ENCODE measurements at regions not wholly inside any gene's neighbourhood (a gene's known extent, or its start where the extent isn't known, plus 50 kb on each side); places are given as distances from the start of the nearest gene placed in this dataset.
"Not testable (repeated sequence)": the region's sequence is repeated elsewhere in the genome, so short reads cannot be mapped to it uniquely, and the experiment has no call there.

- Histone ChIP-seq H3K36me3 (ENCODE audit: control insufficient read depth, insufficient read depth, low read length) (no peaks in the 10 kb centered on the region), H3K4me1 (ENCODE audit: control insufficient read depth, insufficient read depth, low read length) (no peaks in the 10 kb centered on the region), H3K27ac (ENCODE audit: low read depth, low read length) (no peak overlapping the region), H3K9ac (ENCODE audit: extremely low read depth, low read length, poor library complexity, severe bottlenecking) (no peak overlapping the region), H3K9me3 (ENCODE audit: control insufficient read depth, low read length) (no peaks in the 10 kb centered on the region), H3K4me3 (ENCODE audit: low read length) (no peak overlapping the region), H3K27me3 (ENCODE audit: control insufficient read depth, insufficient read depth, low read length, poor library complexity, severe bottlenecking) (no peaks in the 10 kb centered on the region)
- WGBS, 2 experiments (ENCODE audit: insufficient coverage in 1 of 2, insufficient read length in 1 of 2) = 93% methylated on average over 2 of the region's 2 CpGs; no CpG with 5 or more reads in 1 of the 2 experiments
- no peak for TF ChIP-seq CTCF (conservative IDR thresholded peaks at IDR 0.05)
- H3K36me3 Mint-ChIP-seq (ENCODE audit: low read depth) = no peaks in the 10 kb centered on the region
- H3K4me1 Mint-ChIP-seq = no peaks in the 10 kb centered on the region
- no peaks in the 10 kb centered on the region for H3K27me3 Mint-ChIP-seq (ENCODE audit: insufficient read depth)
- H3K27ac Mint-ChIP-seq = no peak overlapping the region
- H3K4me3 Mint-ChIP-seq = no peak overlapping the region
- no peaks in the 10 kb centered on the region for H3K9me3 Mint-ChIP-seq
- no peak for DNase-seq
These were observed 722.3 kb upstream of the NECTIN3 start for GRCh38 chr3:110349295-110349694.

GRCh38 chr3:110352841-110353604, 718.6 kb upstream of the NECTIN3 start:
- no peak overlapping the region for H3K9ac ChIP-seq (ENCODE audit: extremely low read depth, low read length, poor library complexity, severe bottlenecking)
- peaks cover 2% of the 10 kb centered on the region for H3K4me1 Mint-ChIP-seq
- WGBS, 2 experiments (ENCODE audit: insufficient coverage in 1 of 2, insufficient read length in 1 of 2) = 68 to 96% methylated on average over 2 of the region's 2 CpGs
- no peak overlapping the region for H3K27ac ChIP-seq (ENCODE audit: low read depth, low read length)
- H3K4me1 ChIP-seq (ENCODE audit: control insufficient read depth, insufficient read depth, low read length) = no peaks in the 10 kb centered on the region
- H3K36me3 Mint-ChIP-seq (ENCODE audit: low read depth) = no peaks in the 10 kb centered on the region
- DNase-seq = no peak
- no peak overlapping the region for H3K4me3 ChIP-seq (ENCODE audit: low read length)
- H3K9me3 ChIP-seq (ENCODE audit: control insufficient read depth, low read length) = peaks cover 7% of the 10 kb centered on the region
- no peak for TF ChIP-seq CTCF (conservative IDR thresholded peaks at IDR 0.05)
- H3K36me3 ChIP-seq (ENCODE audit: control insufficient read depth, insufficient read depth, low read length) = no peaks in the 10 kb centered on the region
- no peaks in the 10 kb centered on the region for H3K27me3 Mint-ChIP-seq (ENCODE audit: insufficient read depth)
- H3K27ac Mint-ChIP-seq = no peak overlapping the region
- no peaks in the 10 kb centered on the region for H3K9me3 Mint-ChIP-seq
- H3K4me3 Mint-ChIP-seq = no peak overlapping the region
- H3K27me3 ChIP-seq (ENCODE audit: control insufficient read depth, insufficient read depth, low read length, poor library complexity, severe bottlenecking) = no peaks in the 10 kb centered on the region

- no peak for DNase-seq
- Histone ChIP-seq H3K27ac (ENCODE audit: low read depth, low read length) (no peak overlapping the region), H3K9ac (ENCODE audit: extremely low read depth, low read length, poor library complexity, severe bottlenecking) (no peak overlapping the region), H3K9me3 (ENCODE audit: control insufficient read depth, low read length) (no peaks in the 10 kb centered on the region), H3K36me3 (ENCODE audit: control insufficient read depth, insufficient read depth, low read length) (no peaks in the 10 kb centered on the region), H3K27me3 (ENCODE audit: control insufficient read depth, insufficient read depth, low read length, poor library complexity, severe bottlenecking) (no peaks in the 10 kb centered on the region), H3K4me1 (ENCODE audit: control insufficient read depth, insufficient read depth, low read length) (no peaks in the 10 kb centered on the region), H3K4me3 (ENCODE audit: low read length) (no peak overlapping the region)
- no peaks in the 10 kb centered on the region for H3K36me3 Mint-ChIP-seq (ENCODE audit: low read depth)
- H3K4me1 Mint-ChIP-seq = no peaks in the 10 kb centered on the region
- no peaks in the 10 kb centered on the region for H3K27me3 Mint-ChIP-seq (ENCODE audit: insufficient read depth)
- TF ChIP-seq CTCF (conservative IDR thresholded peaks at IDR 0.05) = no peak
- no peak overlapping the region for H3K27ac Mint-ChIP-seq
- no peak overlapping the region for H3K4me3 Mint-ChIP-seq
- H3K9me3 Mint-ChIP-seq = peaks cover 8% of the 10 kb centered on the region
These were observed 708.9 kb upstream of the NECTIN3 start for GRCh38 chr3:110362751-110363150.

DNA sequence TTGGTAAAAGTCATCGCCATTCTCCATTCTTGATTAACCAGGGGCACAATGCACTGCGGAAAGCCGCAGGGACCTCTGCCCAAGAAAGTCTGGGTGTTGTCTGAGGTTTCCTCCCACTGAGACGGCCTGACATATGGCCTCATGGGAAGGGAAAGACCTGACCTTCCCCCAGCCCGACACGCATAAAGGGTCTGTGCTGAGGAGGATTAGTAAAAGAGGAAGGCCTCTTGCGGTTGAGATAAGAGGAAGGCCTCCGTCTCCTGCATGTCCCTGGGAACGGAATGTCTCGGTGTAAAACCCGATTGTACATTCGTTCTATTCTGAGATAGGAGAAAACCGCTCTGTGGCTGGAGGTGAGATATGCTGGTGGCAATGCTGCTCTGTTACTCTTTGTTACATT, 704.3 kb upstream of the NECTIN3 start:
- H3K4me3 Mint-ChIP-seq; H3K27ac Mint-ChIP-seq; H3K36me3 Mint-ChIP-seq (ENCODE audit: low read depth); H3K36me3 ChIP-seq (ENCODE audit: control insufficient read depth, insufficient read depth, low read length); H3K27me3 ChIP-seq (ENCODE audit: control insufficient read depth, insufficient read depth, low read length, poor library complexity, severe bottlenecking); H3K4me1 ChIP-seq (ENCODE audit: control insufficient read depth, insufficient read depth, low read length); H3K4me1 Mint-ChIP-seq; H3K27ac ChIP-seq (ENCODE audit: low read depth, low read length); DNase-seq; H3K9me3 Mint-ChIP-seq; H3K4me3 ChIP-seq (ENCODE audit: low read length); H3K27me3 Mint-ChIP-seq (ENCODE audit: insufficient read depth); H3K9ac ChIP-seq (ENCODE audit: extremely low read depth, low read length, poor library complexity, severe bottlenecking); H3K9me3 ChIP-seq (ENCODE audit: control insufficient read depth, low read length): not testable (repeated sequence)
- 95 to 96% methylated on average over 6 to 13 of the region's 13 CpGs for WGBS, 2 experiments (ENCODE audit: insufficient coverage in 1 of 2, insufficient read length in 1 of 2)

Measured in endodermal cell (in vitro differentiated cells).